GM12875 (cell line): ENCODE measurements at regions not wholly inside any gene's neighbourhood (a gene's known extent, or its start where the extent isn't known, plus 50 kb on each side); places are given as distances from the start of the nearest gene placed in this dataset.
"Not testable (repeated sequence)": the region's sequence is repeated elsewhere in the genome, so short reads cannot be mapped to it uniquely, and the experiment has no call there.

ENCODE experiments used
- H3K4me3 ChIP-seq: one replicate; pipeline ENCODE4 v1.5.1; 2011; ENCODE audit warnings: low read depth, low read length, control low read depth
- TF ChIP-seq, protein P1 (sequence below): IDR thresholded peaks from 2 replicates; pipeline ENCODE4 v1.5.1; 2011; ENCODE audit warnings: low read depth, mild to moderate bottlenecking, control low read depth, inconsistent platforms, low read length, moderate library complexity, borderline replicate concordance; ENCODE audit not compliant: insufficient read depth

DNA sequence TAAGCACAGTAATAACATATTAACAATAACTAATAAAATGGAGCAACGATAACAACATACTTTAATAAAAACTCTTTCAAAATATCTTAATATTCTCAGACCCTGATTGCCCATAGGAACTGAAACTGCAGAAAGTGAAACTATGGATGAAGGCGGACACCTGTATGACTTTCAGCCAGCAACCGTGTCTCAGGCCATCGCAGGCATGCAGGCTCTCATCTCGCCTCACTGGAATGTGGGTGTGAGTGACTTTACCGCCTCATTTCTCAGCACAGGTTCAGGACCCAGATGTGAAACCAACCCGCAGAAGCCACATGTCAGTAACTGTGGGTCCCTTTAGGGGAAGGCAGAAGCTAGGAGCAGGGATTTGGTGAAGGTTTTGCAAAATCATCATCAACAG lies 539.1 kb downstream of the FAM181B start:
- no peak overlapping the region for H3K4me3 ChIP-seq
- TF ChIP-seq, protein P1, sequence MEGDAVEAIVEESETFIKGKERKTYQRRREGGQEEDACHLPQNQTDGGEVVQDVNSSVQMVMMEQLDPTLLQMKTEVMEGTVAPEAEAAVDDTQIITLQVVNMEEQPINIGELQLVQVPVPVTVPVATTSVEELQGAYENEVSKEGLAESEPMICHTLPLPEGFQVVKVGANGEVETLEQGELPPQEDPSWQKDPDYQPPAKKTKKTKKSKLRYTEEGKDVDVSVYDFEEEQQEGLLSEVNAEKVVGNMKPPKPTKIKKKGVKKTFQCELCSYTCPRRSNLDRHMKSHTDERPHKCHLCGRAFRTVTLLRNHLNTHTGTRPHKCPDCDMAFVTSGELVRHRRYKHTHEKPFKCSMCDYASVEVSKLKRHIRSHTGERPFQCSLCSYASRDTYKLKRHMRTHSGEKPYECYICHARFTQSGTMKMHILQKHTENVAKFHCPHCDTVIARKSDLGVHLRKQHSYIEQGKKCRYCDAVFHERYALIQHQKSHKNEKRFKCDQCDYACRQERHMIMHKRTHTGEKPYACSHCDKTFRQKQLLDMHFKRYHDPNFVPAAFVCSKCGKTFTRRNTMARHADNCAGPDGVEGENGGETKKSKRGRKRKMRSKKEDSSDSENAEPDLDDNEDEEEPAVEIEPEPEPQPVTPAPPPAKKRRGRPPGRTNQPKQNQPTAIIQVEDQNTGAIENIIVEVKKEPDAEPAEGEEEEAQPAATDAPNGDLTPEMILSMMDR: no peak

DNA sequence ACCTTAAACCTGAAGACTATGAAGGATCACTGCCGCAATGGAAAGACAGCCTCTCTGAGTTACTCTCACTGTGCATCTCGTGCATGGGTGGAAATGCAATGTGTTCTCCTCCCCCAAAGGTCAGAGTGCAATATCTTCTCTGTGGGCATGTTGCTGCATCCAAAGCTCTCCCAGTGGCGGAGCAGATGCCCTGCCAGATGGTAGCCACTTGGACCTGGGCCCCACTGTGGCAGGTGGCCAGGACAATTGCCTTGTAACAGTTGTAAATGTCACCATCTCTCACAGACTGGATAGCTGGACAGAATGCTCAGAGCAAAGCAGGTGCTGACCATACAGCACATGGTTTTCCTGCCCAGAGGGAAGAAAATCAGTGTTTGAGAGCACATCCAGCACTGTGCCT lies 542.0 kb downstream of the FAM181B start:
- no peak overlapping the region for H3K4me3 ChIP-seq
- TF ChIP-seq, protein P1: no peak

DNA sequence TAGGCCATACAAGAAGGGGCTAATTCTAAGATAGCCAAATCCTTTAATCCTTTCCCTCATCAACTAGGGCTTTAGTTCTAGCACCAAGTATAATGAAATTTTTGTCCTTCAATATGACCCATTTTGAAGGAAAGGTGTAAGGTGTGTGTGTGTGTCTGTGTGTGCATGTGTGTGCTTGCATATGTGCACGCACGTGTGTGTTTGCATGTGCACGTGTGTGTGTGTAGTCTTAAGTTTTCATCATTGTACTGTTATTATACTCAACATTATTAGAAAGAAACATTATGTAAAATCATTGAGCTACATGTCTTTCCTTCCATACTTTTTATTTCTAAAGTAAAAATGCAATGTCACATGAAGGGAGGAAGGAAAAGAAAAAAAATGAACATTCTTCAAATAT lies 547.7 kb downstream of the FAM181B start:
- TF ChIP-seq, protein P1: no peak
- H3K4me3 ChIP-seq: no peak overlapping the region

DNA sequence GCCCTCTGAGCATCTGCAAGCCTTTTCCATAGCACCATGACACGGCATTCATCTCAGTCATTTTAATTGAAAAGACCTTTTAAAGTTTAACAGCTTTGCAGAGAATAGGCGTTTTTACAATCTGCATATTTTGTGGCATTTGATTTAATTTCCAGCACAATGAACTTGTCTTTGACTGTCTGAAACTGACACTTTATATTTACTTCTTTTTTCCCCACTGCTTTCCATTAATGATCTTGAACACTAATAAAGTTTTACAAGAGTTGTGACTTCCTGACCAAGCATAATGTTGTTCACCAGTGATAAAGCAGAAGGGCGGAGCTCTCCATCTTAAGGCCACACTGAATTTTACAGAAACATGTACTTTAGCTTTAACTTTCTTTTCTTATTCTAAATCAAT lies 548.7 kb downstream of the FAM181B start:
- TF ChIP-seq, protein P1: no peak
- H3K4me3 ChIP-seq: no peak overlapping the region

DNA sequence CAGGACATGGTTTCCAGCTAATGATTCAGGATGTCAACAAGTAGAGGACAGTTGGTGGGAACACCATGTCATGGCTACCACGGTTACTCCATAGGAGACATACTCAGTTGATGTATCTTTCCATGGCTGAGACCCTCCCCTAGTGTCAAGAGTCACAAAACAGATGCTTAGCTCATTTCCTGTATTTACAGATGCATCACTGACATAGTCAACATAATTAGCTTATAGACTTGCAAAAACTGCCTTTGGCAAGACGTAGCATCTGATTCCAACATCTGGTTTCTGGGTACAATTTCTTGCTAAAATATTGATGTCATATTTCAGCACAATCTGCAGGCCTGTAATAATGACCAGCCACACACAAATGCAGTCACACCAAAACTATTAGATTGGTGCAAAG lies 550.3 kb downstream of the FAM181B start:
- TF ChIP-seq, protein P1: no peak
- H3K4me3 ChIP-seq: no peak overlapping the region

DNA sequence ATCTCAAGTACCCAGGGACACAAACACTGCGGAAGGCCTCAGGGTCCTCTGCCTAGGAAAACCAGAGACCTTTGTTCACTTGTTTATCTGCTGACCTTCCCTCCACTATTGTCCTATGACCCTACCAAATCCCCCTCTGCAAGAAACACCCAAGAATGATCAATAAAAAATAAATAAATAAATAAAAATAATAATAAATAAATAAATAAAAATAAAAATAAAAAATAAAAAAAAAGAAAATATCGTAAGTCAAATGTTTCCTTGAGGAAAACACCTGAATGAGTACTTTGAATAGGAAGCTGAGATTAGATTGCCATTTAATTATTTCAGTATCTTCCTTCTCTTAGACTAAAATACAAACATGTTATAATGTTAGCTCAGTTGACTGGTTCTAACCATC lies 551.0 kb downstream of the FAM181B start:
- H3K4me3 ChIP-seq: not testable (repeated sequence)

DNA sequence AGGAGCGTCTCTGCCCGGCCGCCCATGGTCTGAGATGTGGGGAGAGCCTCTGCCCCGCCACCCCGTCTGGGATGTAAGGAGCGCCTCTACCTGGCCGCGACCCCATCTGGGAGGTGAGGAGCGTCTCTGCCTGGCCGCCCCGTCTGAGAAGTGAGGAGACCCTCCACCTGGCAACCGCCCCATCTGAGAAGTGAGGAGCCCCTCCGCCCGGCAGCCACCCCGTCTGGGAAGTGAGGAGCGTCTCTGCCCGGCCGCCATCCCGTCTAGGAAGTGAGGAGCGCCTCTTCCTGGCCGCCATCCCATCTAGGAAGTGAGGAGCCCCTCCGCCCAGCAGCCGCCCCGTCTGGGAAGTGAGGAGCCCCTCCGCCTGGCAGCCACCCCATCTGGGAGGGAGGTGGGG lies 551.9 kb downstream of the FAM181B start:
- not testable (repeated sequence) for H3K4me3 ChIP-seq

DNA sequence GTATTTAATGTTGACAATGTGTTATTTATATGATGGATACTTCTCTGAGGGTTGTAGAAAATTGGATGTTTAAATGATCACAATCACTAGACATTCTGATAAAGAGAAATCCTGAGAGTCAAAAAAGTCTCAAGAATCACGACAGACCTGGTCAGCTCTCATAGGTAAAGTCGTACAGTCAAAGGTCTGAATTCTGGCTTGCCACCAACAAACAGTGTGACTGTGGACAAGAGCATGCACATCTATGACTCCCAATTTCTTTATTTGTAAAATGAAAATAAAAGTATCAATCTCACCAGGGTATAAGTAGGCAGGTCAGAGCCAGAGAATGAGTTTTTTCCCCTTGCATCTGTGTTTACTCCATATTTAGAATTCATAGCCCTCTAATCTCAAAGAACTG lies 556.7 kb downstream of the FAM181B start:
- no peak overlapping the region for H3K4me3 ChIP-seq
- TF ChIP-seq, protein P1: no peak
